Liver (tissue), 8 donors: ENCODE measurements at regions not wholly inside any gene's neighbourhood (a gene's known extent, or its start where the extent isn't known, plus 50 kb on each side); places are given as distances from the start of the nearest gene placed in this dataset.

ENCODE experiments used
- DNase-seq: peaks from one replicate; pipeline ENCODE4 v3.0.0-alpha.2; 2017; ENCODE audit warnings: low spot score
- H3K27ac ChIP-seq, 2 donors: one replicate each; pipeline ENCODE4 v1.7.0; 2013; ENCODE audit warnings: inconsistent platforms in 2 of 2, low read length in 2 of 2, control low read depth in 1 of 2, low read depth in 1 of 2, mild to moderate bottlenecking in 1 of 2
- H3K27me3 ChIP-seq, 4 donors: one replicate each; pipeline versions ENCODE4 v1.6.1 to v1.7.0; 2013; ENCODE audit warnings: low read length in 3 of 4, inconsistent platforms in 1 of 4, mild to moderate bottlenecking in 1 of 4, moderate library complexity in 1 of 4; ENCODE audit not compliant: control insufficient read depth in 4 of 4, insufficient read depth in 4 of 4
- H3K36me3 ChIP-seq, 4 donors: one replicate each; pipeline versions ENCODE4 v1.6.1 to v1.7.0; 2013; ENCODE audit warnings: low read length in 3 of 4, mild to moderate bottlenecking in 3 of 4, low read depth in 1 of 4, moderate library complexity in 1 of 4; ENCODE audit not compliant: control insufficient read depth in 4 of 4, insufficient read depth in 3 of 4
- H3K4me1 ChIP-seq, 4 donors: one replicate each; pipeline versions ENCODE4 v1.6.1 to v1.7.0; 2013; ENCODE audit warnings: low read length in 3 of 4, mild to moderate bottlenecking in 3 of 4, moderate library complexity in 1 of 4; ENCODE audit not compliant: control insufficient read depth in 4 of 4, insufficient read depth in 4 of 4
- H3K4me3 ChIP-seq, 3 donors: one replicate each; pipeline versions ENCODE4 v1.6.1 to v1.7.0; 2013; ENCODE audit warnings: low read length in 3 of 3, control low read depth in 1 of 3, low read depth in 1 of 3, mild to moderate bottlenecking in 1 of 3
- H3K9ac ChIP-seq, 2 donors: one replicate each; pipeline ENCODE4 v1.7.0; 2013; ENCODE audit warnings: low read length in 2 of 2, mild to moderate bottlenecking in 2 of 2, moderate library complexity in 2 of 2, control low read depth in 1 of 2, low read depth in 1 of 2
- H3K9me3 ChIP-seq, 4 donors: one replicate each; pipeline versions ENCODE4 v1.6.1 to v1.7.0; 2013; ENCODE audit warnings: low read length in 3 of 4; ENCODE audit not compliant: control insufficient read depth in 4 of 4
- EGR1 ChIP-seq, 2 donors: IDR thresholded peaks; 2 replicates each; pipeline ENCODE4 v1.6.1; 2016 to 2018; ENCODE audit warnings: antibody characterized with exemption in 2 of 2, low read depth in 2 of 2
- FOXA1 ChIP-seq: IDR thresholded peaks from 2 replicates; pipeline ENCODE4 v1.6.1; 2016; ENCODE audit warnings: antibody characterized with exemption
- FOXA2 ChIP-seq: IDR thresholded peaks from 2 replicates; pipeline ENCODE4 v1.6.1; 2016; ENCODE audit warnings: antibody characterized with exemption
- GABPA ChIP-seq, 2 donors: IDR thresholded peaks in 1 of 2; conservative IDR thresholded peaks in 1 of 2; 2 replicates each; pipeline ENCODE4 v1.6.1; 2016; ENCODE audit warnings: antibody characterized with exemption in 2 of 2, mild to moderate bottlenecking in 1 of 2, moderate library complexity in 1 of 2
- HNF4A ChIP-seq, 2 donors: conservative IDR thresholded peaks; 2 replicates each; pipeline ENCODE4 v1.6.1; 2016; ENCODE audit warnings: antibody characterized with exemption in 2 of 2, mild to moderate bottlenecking in 2 of 2
- HNF4G ChIP-seq: IDR thresholded peaks from 2 replicates; pipeline ENCODE4 v1.6.1; 2016; ENCODE audit warnings: antibody characterized with exemption
- JUND ChIP-seq, 2 donors: IDR thresholded peaks; 2 replicates each; pipeline ENCODE4 v1.6.1; 2016; ENCODE audit warnings: antibody characterized with exemption in 2 of 2
- MAX ChIP-seq: IDR thresholded peaks from 2 replicates; pipeline ENCODE4 v1.6.1; 2016; ENCODE audit warnings: antibody characterized with exemption
- NR2F2 ChIP-seq: IDR thresholded peaks from 2 replicates; pipeline ENCODE4 v1.6.1; 2016; ENCODE audit warnings: antibody characterized with exemption
- RAD21 ChIP-seq, 2 donors: IDR thresholded peaks; 2 replicates each; pipeline ENCODE4 v1.6.1; 2016; ENCODE audit warnings: antibody characterized with exemption in 2 of 2, mild to moderate bottlenecking in 2 of 2
- REST ChIP-seq: IDR thresholded peaks from 2 replicates; pipeline ENCODE4 v1.6.1; 2016; ENCODE audit warnings: antibody characterized with exemption, mild to moderate bottlenecking
- RXRA ChIP-seq, 2 donors: IDR thresholded peaks; 2 replicates each; pipeline ENCODE4 v1.6.1; 2017 to 2018; ENCODE audit warnings: antibody characterized with exemption in 2 of 2, mild to moderate bottlenecking in 1 of 2
- SP1 ChIP-seq: IDR thresholded peaks from 2 replicates; pipeline ENCODE4 v1.6.1; 2018; ENCODE audit warnings: antibody characterized with exemption, mild to moderate bottlenecking
- TAF1 ChIP-seq: conservative IDR thresholded peaks from 2 replicates; pipeline ENCODE4 v1.6.1; 2016; ENCODE audit warnings: antibody characterized with exemption, mild to moderate bottlenecking
- YY1 ChIP-seq: IDR thresholded peaks from 2 replicates; pipeline ENCODE4 v1.6.1; 2016; ENCODE audit warnings: antibody characterized with exemption, mild to moderate bottlenecking
- WGBS: extraction: QIAGEN DNeasy Blood & Tissue Kit; methylation state at CpG from one replicate; pipeline ENCODE4 v1.1.7; 2013; 5-methylcytosine and 5-hydroxymethylcytosine counted together
- TF ChIP-seq, protein P1 (sequence below): IDR thresholded peaks from 2 replicates; pipeline ENCODE4 v1.6.1; 2016; ENCODE audit warnings: antibody characterized with exemption
- TF ChIP-seq, protein P2 (sequence below): fragments of 150-350 bp; IDR thresholded peaks from 2 replicates; pipeline ENCODE4 v1.5.1; 2017; ENCODE audit warnings: improper control_type of control experiment, low read depth, low read length; ENCODE audit not compliant: missing input control
- donor health status: healthy.
- donor health status: healthy.
- donor health status: healthy.
- donor health status: healthy.
- donor health status: healthy.

DNA sequence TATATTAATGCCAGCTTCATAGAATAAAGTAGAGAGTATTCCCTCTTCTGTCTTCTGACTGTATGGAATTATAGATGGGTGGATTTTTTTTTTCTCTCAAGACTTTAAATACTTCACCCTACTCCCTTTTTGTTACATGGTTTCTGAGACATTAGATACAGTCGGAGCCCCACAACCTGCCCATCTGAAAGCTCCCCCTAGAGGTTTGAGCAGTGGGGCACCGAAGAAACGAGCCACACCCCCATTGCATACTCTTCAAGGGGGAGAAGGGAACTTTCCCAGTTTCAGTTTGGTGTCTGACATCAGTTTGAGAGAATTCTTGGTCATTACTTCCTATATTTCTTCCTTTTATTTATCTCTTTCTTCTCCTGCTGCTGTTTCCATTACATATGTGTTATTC is 437.6 kb upstream of the AGA start:
- Histone ChIP-seq H3K27ac (no peak overlapping the region), H3K4me1 (no peaks in the 10 kb centered on the region), H3K9ac (no peak overlapping the region), H3K27me3 (no peaks in the 10 kb centered on the region), H3K4me3 (no peak overlapping the region), H3K36me3 (no peaks in the 10 kb centered on the region), H3K9me3 (no peaks in the 10 kb centered on the region)
- WGBS, result 50% methylated on average over 3 of the region's 3 CpGs
- no peak for DNase-seq
- TF ChIP-seq MAX (no peak), FOXA2 (no peak), FOXA1 (no peak), TAF1 (no peak), HNF4A (conservative IDR thresholded peaks at IDR 0.05) (no peak), RXRA (IDR thresholded peaks at IDR 0.05) (no peak)
- TF ChIP-seq, protein P1, sequence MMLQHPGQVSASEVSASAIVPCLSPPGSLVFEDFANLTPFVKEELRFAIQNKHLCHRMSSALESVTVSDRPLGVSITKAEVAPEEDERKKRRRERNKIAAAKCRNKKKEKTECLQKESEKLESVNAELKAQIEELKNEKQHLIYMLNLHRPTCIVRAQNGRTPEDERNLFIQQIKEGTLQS, result no peak

GRCh38 chr4:177895136-177895535 is 452.9 kb upstream of the AGA start:
- H3K27ac ChIP-seq, result no peak overlapping the region
- H3K9ac ChIP-seq, result no peak overlapping the region
- H3K4me1 ChIP-seq, result peaks cover 0 to 3% (median under 1%) of the 10 kb centered on the region in 4 donors
- no peaks in the 10 kb centered on the region for H3K9me3 ChIP-seq
- TF ChIP-seq FOXA1, result no peak
- TF ChIP-seq REST, result no peak
- no peak for TF ChIP-seq GABPA (IDR thresholded peaks at IDR 0.05 in 1 of 2, conservative IDR thresholded peaks at IDR 0.05 in 1 of 2)
- TF ChIP-seq RAD21 (IDR thresholded peaks at IDR 0.05), result no peak
- no peak for TF ChIP-seq SP1
- TF ChIP-seq NR2F2, result no peak
- TF ChIP-seq EGR1 (IDR thresholded peaks at IDR 0.05; ENCODE audit: low read depth in 2 of 2), result no peak
- no peak for TF ChIP-seq YY1
- TF ChIP-seq TAF1, result no peak
- no peak for TF ChIP-seq MAX
- TF ChIP-seq, protein P1, result no peak
- TF ChIP-seq HNF4A (conservative IDR thresholded peaks at IDR 0.05), result no peak
- TF ChIP-seq FOXA2, result no peak
- no peak for TF ChIP-seq HNF4G
- TF ChIP-seq, protein P2, sequence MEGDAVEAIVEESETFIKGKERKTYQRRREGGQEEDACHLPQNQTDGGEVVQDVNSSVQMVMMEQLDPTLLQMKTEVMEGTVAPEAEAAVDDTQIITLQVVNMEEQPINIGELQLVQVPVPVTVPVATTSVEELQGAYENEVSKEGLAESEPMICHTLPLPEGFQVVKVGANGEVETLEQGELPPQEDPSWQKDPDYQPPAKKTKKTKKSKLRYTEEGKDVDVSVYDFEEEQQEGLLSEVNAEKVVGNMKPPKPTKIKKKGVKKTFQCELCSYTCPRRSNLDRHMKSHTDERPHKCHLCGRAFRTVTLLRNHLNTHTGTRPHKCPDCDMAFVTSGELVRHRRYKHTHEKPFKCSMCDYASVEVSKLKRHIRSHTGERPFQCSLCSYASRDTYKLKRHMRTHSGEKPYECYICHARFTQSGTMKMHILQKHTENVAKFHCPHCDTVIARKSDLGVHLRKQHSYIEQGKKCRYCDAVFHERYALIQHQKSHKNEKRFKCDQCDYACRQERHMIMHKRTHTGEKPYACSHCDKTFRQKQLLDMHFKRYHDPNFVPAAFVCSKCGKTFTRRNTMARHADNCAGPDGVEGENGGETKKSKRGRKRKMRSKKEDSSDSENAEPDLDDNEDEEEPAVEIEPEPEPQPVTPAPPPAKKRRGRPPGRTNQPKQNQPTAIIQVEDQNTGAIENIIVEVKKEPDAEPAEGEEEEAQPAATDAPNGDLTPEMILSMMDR, result no peak
- TF ChIP-seq JUND (IDR thresholded peaks at IDR 0.05), result no peak
- H3K36me3 ChIP-seq, result no peaks in the 10 kb centered on the region
- H3K27me3 ChIP-seq, result no peaks in the 10 kb centered on the region
- DNase-seq, result no peak
- H3K4me3 ChIP-seq, result no peak overlapping the region
